Type B pancreatic cell (in vitro differentiated cells): ENCODE measurements at regions not wholly inside any gene's neighbourhood (a gene's known extent, or its start where the extent isn't known, plus 50 kb on each side); places are given as distances from the start of the nearest gene placed in this dataset.
"Not testable (repeated sequence)": the region's sequence is repeated elsewhere in the genome, so short reads cannot be mapped to it uniquely, and the experiment has no call there.

Experiments used
- DNase-seq: peaks from one replicate; pipeline ENCODE4 v3.0.0; 2021; ENCODE audit warnings: mixed read lengths; ENCODE audit not compliant: unreplicated experiment; ENCODE audit errors: extremely low spot score
- H3K27ac Mint-ChIP-seq: 2 replicates; pipeline ENCODE4 v1.8.0; 2021; ENCODE audit warnings: mild to moderate bottlenecking, mixed read lengths
- H3K27me3 Mint-ChIP-seq: 2 replicates; pipeline ENCODE4 v1.8.0; 2021; ENCODE audit warnings: mixed read lengths
- H3K36me3 Mint-ChIP-seq: 2 replicates; pipeline ENCODE4 v1.8.0; 2021; ENCODE audit warnings: mixed read lengths
- H3K4me1 Mint-ChIP-seq: one replicate; pipeline ENCODE4 v1.8.0; 2021; ENCODE audit warnings: mixed read lengths; ENCODE audit not compliant: unreplicated experiment
- H3K4me3 Mint-ChIP-seq: 2 replicates; pipeline ENCODE4 v1.8.0; 2021; ENCODE audit warnings: mild to moderate bottlenecking, mixed read lengths
- H3K9me3 Mint-ChIP-seq: 2 replicates; pipeline ENCODE4 v1.8.0; 2021; ENCODE audit warnings: mixed read lengths
- TF ChIP-seq, protein P1 (sequence below): fragments of 200-600 bp; sonication (generic); conservative IDR thresholded peaks from 2 replicates; pipeline ENCODE4 v1.5.0; 2021; ENCODE audit warnings: antibody characterized with exemption, mild to moderate bottlenecking

DNA sequence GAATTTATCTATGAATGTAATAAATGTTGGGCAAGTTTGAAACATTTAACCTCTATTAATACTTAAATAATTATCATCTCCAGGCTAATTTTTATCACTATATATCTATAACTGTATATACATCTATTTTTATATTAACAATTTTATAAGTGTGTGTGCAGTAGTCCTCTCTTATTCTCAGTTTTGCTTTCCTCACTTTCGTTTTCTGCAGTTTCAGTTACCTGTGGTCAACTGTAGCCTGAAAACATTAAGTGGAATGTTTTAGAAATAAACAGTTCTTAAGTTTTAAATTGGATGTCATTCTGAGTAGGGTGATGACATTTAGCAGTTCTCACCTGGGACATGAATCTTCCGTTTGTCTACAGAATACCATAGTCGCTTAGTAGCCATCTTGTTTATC, 379.4 kb upstream of the MAN1A1 start:
- no peak overlapping the region for H3K27ac Mint-ChIP-seq
- H3K36me3 Mint-ChIP-seq = no peaks in the 10 kb centered on the region
- TF ChIP-seq, protein P1, sequence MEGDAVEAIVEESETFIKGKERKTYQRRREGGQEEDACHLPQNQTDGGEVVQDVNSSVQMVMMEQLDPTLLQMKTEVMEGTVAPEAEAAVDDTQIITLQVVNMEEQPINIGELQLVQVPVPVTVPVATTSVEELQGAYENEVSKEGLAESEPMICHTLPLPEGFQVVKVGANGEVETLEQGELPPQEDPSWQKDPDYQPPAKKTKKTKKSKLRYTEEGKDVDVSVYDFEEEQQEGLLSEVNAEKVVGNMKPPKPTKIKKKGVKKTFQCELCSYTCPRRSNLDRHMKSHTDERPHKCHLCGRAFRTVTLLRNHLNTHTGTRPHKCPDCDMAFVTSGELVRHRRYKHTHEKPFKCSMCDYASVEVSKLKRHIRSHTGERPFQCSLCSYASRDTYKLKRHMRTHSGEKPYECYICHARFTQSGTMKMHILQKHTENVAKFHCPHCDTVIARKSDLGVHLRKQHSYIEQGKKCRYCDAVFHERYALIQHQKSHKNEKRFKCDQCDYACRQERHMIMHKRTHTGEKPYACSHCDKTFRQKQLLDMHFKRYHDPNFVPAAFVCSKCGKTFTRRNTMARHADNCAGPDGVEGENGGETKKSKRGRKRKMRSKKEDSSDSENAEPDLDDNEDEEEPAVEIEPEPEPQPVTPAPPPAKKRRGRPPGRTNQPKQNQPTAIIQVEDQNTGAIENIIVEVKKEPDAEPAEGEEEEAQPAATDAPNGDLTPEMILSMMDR = no peak
- no peak for DNase-seq
- no peaks in the 10 kb centered on the region for H3K4me1 Mint-ChIP-seq
- no peak overlapping the region for H3K4me3 Mint-ChIP-seq
- no peaks in the 10 kb centered on the region for H3K27me3 Mint-ChIP-seq
- H3K9me3 Mint-ChIP-seq = no peaks in the 10 kb centered on the region

DNA sequence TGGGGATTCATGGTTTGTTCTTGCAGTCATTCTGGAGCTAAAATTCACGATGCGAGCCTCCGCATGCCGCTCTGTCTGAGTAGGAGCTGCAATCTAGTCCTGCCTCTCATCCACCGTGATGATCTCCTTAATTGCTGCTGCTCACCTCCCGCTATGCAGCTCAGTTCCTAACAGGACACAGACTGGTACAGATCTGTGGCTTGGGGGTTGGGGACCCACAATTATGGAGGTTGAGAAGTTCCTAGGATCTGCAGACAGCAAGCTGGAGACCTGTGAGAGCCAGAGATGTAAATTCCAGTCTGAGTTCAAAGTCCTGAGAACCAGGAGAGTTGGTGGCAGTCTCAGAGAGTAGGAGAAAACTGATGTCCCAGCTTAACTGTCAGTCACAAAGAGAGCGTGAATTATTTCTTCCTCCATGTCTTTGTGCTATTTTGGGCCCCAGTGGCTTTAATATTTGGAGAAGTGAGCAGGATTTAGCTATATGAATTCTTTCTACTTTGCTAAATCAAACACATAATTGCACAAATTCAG, 378.7 kb upstream of the MAN1A1 start:
- TF ChIP-seq, protein P1 = no peak
- H3K4me1 Mint-ChIP-seq = no peaks in the 10 kb centered on the region
- no peak for DNase-seq
- no peak overlapping the region for H3K4me3 Mint-ChIP-seq
- peaks cover 3% of the 10 kb centered on the region for H3K9me3 Mint-ChIP-seq
- H3K36me3 Mint-ChIP-seq = no peaks in the 10 kb centered on the region
- H3K27ac Mint-ChIP-seq = no peak overlapping the region
- H3K27me3 Mint-ChIP-seq = no peaks in the 10 kb centered on the region

DNA sequence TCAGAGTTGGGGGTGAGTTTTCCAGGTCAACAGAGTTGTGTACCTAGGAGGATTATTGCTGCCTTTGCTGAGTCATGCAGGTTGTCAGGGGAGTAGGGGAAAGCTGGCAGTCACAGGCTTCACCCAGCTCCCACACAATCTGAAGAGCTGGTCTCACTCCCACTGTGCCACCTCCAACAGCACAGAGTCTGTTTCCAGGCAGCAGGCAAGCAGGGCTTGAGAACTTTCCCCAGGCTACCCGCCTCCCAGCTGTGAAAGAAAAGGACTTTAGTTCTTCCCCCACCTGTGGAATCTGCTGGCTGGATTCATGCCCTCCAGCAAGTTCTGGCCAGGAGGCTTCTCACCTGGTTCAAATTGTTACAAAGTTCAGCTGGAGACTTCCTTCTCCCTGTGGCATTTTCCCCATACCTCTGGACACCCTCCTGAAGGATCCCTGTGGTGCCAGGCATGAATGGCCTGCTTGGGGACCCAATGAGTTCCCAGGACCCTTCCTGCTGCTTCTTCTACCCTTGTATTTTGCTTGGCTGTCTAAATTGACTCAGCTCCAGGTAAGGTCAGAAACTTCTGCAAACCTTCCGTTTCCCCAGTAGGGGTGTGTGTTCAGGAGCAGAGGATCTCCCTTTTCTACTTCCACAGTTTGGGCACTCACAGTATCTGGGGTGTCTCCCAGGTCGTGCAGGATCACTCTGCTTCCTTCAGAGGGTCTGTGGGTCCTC, 378.1 kb upstream of the MAN1A1 start:
- TF ChIP-seq, protein P1 = no peak
- DNase-seq = no peak
- Mint-ChIP-seq H3K36me3 (no peaks in the 10 kb centered on the region), H3K9me3 (peaks cover 3% of the 10 kb centered on the region), H3K27me3 (no peaks in the 10 kb centered on the region), H3K4me1 (no peaks in the 10 kb centered on the region), H3K27ac (no peak overlapping the region), H3K4me3 (no peak overlapping the region)

DNA sequence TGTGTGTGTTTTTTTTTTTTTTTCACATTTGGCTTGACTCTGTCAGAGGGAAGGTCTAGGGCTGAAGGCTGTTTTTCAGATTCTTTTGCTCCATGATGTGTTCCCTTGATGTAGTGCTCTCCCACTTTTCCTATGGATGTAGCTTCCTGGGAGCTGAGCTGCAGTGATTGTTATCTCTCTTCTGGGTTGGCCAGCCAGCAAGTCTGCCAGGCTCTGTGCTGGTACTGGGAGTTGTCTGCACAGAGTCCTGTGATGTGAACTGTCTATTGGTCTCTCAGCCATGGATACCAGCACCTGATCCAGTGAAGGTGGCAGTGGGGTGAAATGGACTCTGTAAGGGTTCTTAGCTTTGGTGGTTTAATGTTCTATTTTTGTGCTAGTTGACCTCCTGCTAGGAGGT, 377.4 kb upstream of the MAN1A1 start:
- H3K4me1 Mint-ChIP-seq, H3K9me3 Mint-ChIP-seq, H3K36me3 Mint-ChIP-seq, DNase-seq, H3K27ac Mint-ChIP-seq, H3K27me3 Mint-ChIP-seq, H3K4me3 Mint-ChIP-seq: not testable (repeated sequence)

DNA sequence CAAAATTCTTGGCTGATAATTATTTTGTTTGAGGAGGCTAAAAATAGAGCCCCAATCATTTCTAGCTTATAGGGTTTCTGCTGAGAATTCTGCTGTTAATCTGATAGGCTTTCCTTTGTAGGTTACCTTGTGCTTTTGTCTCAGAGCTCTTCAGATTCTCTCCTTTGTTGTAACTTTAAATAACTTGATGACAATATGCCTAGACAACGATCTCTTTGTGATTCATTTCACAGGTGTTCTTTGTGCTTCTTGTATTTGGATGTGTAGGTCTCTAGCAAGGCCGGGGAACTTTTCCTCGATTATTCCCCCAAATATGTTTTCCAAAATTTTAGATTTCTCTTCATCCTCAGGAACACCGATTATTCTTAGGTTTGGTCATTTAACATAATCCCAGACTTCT, 376.5 kb upstream of the MAN1A1 start:
- no peak for DNase-seq
- TF ChIP-seq, protein P1 = no peak
- H3K27ac Mint-ChIP-seq = no peak overlapping the region
- H3K4me1 Mint-ChIP-seq = no peaks in the 10 kb centered on the region
- H3K27me3 Mint-ChIP-seq = no peaks in the 10 kb centered on the region
- no peaks in the 10 kb centered on the region for H3K36me3 Mint-ChIP-seq
- no peak overlapping the region for H3K4me3 Mint-ChIP-seq
- peaks cover 3% of the 10 kb centered on the region for H3K9me3 Mint-ChIP-seq

DNA sequence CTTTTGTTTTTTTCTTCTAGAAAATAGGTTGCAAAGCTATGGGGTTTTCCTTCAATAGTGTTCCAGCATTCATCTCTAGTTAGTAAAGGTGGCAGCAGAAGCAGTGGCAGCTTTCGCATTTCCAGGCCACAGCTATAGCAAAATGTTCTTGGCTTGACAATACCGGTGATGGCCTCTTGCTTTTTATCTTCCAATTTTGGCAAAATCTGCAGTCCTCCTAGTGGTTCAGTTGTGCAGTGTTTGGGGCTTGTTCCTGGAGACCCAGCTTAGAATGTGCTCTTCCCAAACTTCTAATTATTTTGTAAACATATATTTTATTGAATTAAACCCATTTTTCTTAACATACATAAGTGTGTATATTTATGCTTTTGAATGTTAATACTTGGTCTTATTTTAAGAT, 370.6 kb upstream of the MAN1A1 start:
- Mint-ChIP-seq H3K4me1 (peaks cover 9% of the 10 kb centered on the region), H3K27me3 (no peaks in the 10 kb centered on the region), H3K4me3 (no peak overlapping the region), H3K36me3 (no peaks in the 10 kb centered on the region), H3K9me3 (peaks cover 3% of the 10 kb centered on the region), H3K27ac (no peak overlapping the region)
- TF ChIP-seq, protein P1 = peak; percentile 60
- DNase-seq = no peak
